ENCODE measurements at regions not wholly inside any gene's neighbourhood (a gene's known extent, or its start where the extent isn't known, plus 50 kb on each side); places are given as distances from the start of the nearest gene placed in this dataset.

DNA sequence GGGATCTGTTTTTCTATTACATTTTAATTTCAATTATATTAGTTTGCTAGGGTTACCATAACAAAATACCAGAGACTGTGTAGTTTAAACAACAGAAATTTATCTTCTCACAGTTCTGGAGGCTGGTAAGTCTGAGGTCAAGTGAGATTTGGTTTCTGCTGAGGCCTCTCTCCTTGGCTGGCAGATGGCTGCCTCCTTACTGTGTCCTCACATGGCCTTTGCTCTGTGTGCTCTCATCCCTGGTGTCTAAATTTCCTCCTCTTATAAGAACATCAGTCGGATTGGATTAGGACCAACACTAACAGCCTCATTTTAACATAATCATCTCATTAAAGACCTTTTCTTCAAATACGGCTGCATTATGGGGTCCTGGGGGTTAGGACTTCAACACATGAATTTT is 195.2 kb upstream of the CHODL start:
- TF ChIP-seq, protein P1, sequence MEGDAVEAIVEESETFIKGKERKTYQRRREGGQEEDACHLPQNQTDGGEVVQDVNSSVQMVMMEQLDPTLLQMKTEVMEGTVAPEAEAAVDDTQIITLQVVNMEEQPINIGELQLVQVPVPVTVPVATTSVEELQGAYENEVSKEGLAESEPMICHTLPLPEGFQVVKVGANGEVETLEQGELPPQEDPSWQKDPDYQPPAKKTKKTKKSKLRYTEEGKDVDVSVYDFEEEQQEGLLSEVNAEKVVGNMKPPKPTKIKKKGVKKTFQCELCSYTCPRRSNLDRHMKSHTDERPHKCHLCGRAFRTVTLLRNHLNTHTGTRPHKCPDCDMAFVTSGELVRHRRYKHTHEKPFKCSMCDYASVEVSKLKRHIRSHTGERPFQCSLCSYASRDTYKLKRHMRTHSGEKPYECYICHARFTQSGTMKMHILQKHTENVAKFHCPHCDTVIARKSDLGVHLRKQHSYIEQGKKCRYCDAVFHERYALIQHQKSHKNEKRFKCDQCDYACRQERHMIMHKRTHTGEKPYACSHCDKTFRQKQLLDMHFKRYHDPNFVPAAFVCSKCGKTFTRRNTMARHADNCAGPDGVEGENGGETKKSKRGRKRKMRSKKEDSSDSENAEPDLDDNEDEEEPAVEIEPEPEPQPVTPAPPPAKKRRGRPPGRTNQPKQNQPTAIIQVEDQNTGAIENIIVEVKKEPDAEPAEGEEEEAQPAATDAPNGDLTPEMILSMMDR (IDR thresholded peaks at IDR 0.05) = no peak
- TF ChIP-seq POLR2A (IDR thresholded peaks at IDR 0.05) = no peak
